ENCODE measurements at regions not wholly inside any gene's neighbourhood (a gene's known extent, or its start where the extent isn't known, plus 50 kb on each side); places are given as distances from the start of the nearest gene placed in this dataset.

DNA sequence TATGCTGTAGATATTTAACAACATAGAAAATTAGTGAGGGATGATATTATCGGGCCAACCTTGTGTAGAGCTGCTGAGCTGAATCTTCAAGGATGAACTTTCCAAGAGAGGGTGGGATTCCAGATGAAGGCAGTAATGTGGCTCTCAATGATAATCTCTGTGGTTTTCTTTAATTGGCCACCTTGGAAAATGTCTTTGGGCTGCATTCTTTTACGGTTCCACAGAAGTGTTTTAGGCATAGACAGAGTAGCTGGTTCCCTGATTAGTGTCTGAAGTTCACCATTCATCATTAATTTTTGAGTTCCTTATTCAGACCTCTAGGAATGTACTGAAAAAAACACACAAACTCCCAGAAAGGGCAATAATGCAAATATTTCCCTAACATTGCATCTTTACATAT, 1566.9 kb upstream of the PIK3C3 start:
- FAIRE-seq, result no peak
- no peaks in the 10 kb centered on the region for H3K9me3 ChIP-seq (ENCODE audit: insufficient read depth in 2 of 2, low read depth in 1 of 2, low read length in 1 of 2)
- H3K9ac ChIP-seq (replicated peaks in 1 of 4; ENCODE audit: extremely low read depth in 1 of 4, low read depth in 3 of 4, low read length in 3 of 4), result no peak overlapping the region
- H3K18ac ChIP-seq (ENCODE audit: extremely low read depth, low read length), result no peak overlapping the region
- no peaks in the 10 kb centered on the region for H3K23me2 ChIP-seq (ENCODE audit: low read depth, low read length)
- H2AFZ ChIP-seq (ENCODE audit: low read length), result no peak overlapping the region
- no peak overlapping the region for H2BK120ac ChIP-seq (replicated peaks; ENCODE audit: low read depth, low read length)
- H3K36me3 ChIP-seq (ENCODE audit: control insufficient read depth in 2 of 4, insufficient read depth in 4 of 4, low read length in 3 of 4), result no peaks in the 10 kb centered on the region
- H2BK20ac ChIP-seq (ENCODE audit: low read length), result no peak overlapping the region
- H2BK5ac ChIP-seq (ENCODE audit: low read depth, low read length), result no peak overlapping the region
- H3K79me2 ChIP-seq (ENCODE audit: control insufficient read depth in 1 of 2, insufficient read depth in 2 of 2, low read length in 2 of 2), result no peaks in the 10 kb centered on the region
- WGBS, 2 experiments (ENCODE audit: extremely low coverage in 1 of 2, insufficient coverage in 1 of 2, insufficient read length in 1 of 2, insufficient replicate concordance in 2 of 2, low coverage in 1 of 2, low lambda C conversion rate in 2 of 2, missing lambda C conversion rate in 1 of 2), result 100% methylated on average over 2 of the region's 2 CpGs; no CpG with 5 or more reads in 1 of the 2 experiments
- H3K23ac ChIP-seq (ENCODE audit: insufficient read length), result no peak overlapping the region
- TF ChIP-seq POLR2AphosphoS5 (IDR thresholded peaks at IDR 0.05; ENCODE audit: low read depth, low read length) (no peak), HDAC6 (IDR thresholded peaks at IDR 0.05; ENCODE audit: low read depth, low read length) (no peak), MAX (IDR thresholded peaks at IDR 0.05) (no peak), CREB1 (IDR thresholded peaks at IDR 0.05) (no peak), SUZ12 (IDR thresholded peaks at IDR 0.05; ENCODE audit: low read length) (no peak), POLR2A (IDR thresholded peaks at IDR 0.05; ENCODE audit: control extremely low read depth in 1 of 2, low read depth in 2 of 2, low read length in 2 of 2) (no peak), KDM4A (IDR thresholded peaks at IDR 0.05; ENCODE audit: low read depth, low read length, severe bottlenecking) (no peak)
- H3K4me3 ChIP-seq (ENCODE audit: extremely low read depth in 1 of 4, insufficient read depth in 2 of 4, low read depth in 3 of 4, low read length in 4 of 4), result no peak overlapping the region
- no peak overlapping the region for H3K27ac ChIP-seq (ENCODE audit: low read depth, low read length)
- H3K4ac ChIP-seq (replicated peaks; ENCODE audit: insufficient read length, low read depth, low read length), result no peak overlapping the region
- no peak overlapping the region for H4K91ac ChIP-seq (replicated peaks; ENCODE audit: insufficient read length, low read length)
- H2AK5ac ChIP-seq (ENCODE audit: low read depth, low read length), result no peak overlapping the region
- H2BK15ac ChIP-seq (ENCODE audit: low read length), result no peak overlapping the region
- no peak overlapping the region for H4K8ac ChIP-seq (ENCODE audit: extremely low read depth, insufficient read depth, low read length)
- H3K4me1 ChIP-seq (replicated peaks in 1 of 4; ENCODE audit: control insufficient read depth in 3 of 4, insufficient read depth in 4 of 4, low read length in 3 of 4), result no peaks in the 10 kb centered on the region
- no peak overlapping the region for H4K5ac ChIP-seq (ENCODE audit: insufficient read length, low read depth, low read length)
- no peak overlapping the region for H3K56ac ChIP-seq (replicated peaks; ENCODE audit: insufficient read length, low read depth, low read length)
- H3K79me1 ChIP-seq (ENCODE audit: low read depth, low read length), result no peaks in the 10 kb centered on the region
- CTCF ChIA-PET (ENCODE audit: partially characterized antibody), result interaction anchor here (0.8 to 1.0 kb wide), 2 partner anchors 9 to 61 kb away, joined by 3 read pairs; no protein-coding TSS in a partner anchor
- H3K4me2 ChIP-seq (ENCODE audit: insufficient read depth in 1 of 2, low read depth in 2 of 2, low read length in 2 of 2), result no peak overlapping the region
- H3K14ac ChIP-seq (ENCODE audit: insufficient read length), result no peak overlapping the region
- no peaks in the 10 kb centered on the region for H3K27me3 ChIP-seq (replicated peaks in 1 of 4; ENCODE audit: control insufficient read depth in 3 of 4, extremely low read depth in 1 of 4, insufficient read depth in 3 of 4, low read length in 3 of 4)
- H2BK12ac ChIP-seq (ENCODE audit: low read depth, low read length), result no peak overlapping the region
- no peak for DNase-seq (ENCODE audit: low read depth in 1 of 2, low spot score in 2 of 2)
- POLR2A ChIA-PET (ENCODE audit: partially characterized antibody), result no interaction called here
- H4K20me1 ChIP-seq (replicated peaks in 1 of 2; ENCODE audit: control insufficient read depth in 1 of 2, insufficient read depth in 2 of 2, low read length in 2 of 2), result no peaks in the 10 kb centered on the region

All from H1 (cell line).